K562 (cell line): ENCODE measurements at regions not wholly inside any gene's neighbourhood (a gene's known extent, or its start where the extent isn't known, plus 50 kb on each side); places are given as distances from the start of the nearest gene placed in this dataset.

Source experiments
- ATAC-seq: fragments of 200-7000 bp; cut with Tn5 transposase; 3 replicates; pipeline ENCODE4 v1.9.1; 2020; ENCODE audit warnings: moderate library complexity
- BruUV-seq: library from RNA; stranded (reverse); fragments of 400-500 nt; replicated peaks from 2 replicates; lab custom pipeline; 2021; lab: Mats Ljungman, UMichigan
- CTCF ChIA-PET: fragments of 300-600 bp; formaldehyde crosslinking; extraction: SDS; loops from one replicate; lab custom pipeline; 2021; ENCODE audit warnings: low intra/inter-chr PET ratio; lab: Yijun Ruan, JAX
- POLR2A ChIA-PET: fragments of 300-600, 350-650 bp; sonication (Branson Sonifier 250); formaldehyde crosslinking; extraction: SDS; loops from one replicate; lab custom pipeline; 2021; ENCODE audit warnings: antibody characterized with exemption, inconsistent platforms; lab: Yijun Ruan, JAX
- DNase-seq, 4 experiments: peaks; one replicate each; pipeline versions ENCODE4 v3.0.0 to v3.0.0-alpha.2; 2011 to 2018; ENCODE audit warnings: low spot score in 3 of 4, mixed read lengths in 3 of 4; ENCODE audit errors: extremely low read depth in 1 of 4
- FAIRE-seq: peaks from 2 replicates; lab custom pipeline; 2011; peaks lifted over from hg19 to GRCh38; lab: Jason Lieb, UNC
- H2AFZ ChIP-seq: 2 replicates; pipeline ENCODE4 v1.6.0; 2011; ENCODE audit warnings: low read depth, low read length, control low read depth, inconsistent platforms
- H3K27ac ChIP-seq: fragments of 200-600 bp; 3 replicates; pipeline ENCODE4 v1.8.0; 2011; ENCODE audit warnings: low read depth, mild to moderate bottlenecking, control low read depth, inconsistent platforms, low read length, moderate library complexity, mixed read lengths; ENCODE audit errors: extremely low read depth
- H3K27me3 ChIP-seq, 2 experiments: fragments of 300-600 bp in 1 of 2; 2 replicates in 1 of 2; 3 replicates in 1 of 2; pipeline versions ENCODE4 v1.6.0 to v1.8.0; 2011; ENCODE audit warnings: inconsistent platforms in 2 of 2, low read length in 2 of 2, mild to moderate bottlenecking in 1 of 2, mixed read lengths in 1 of 2, moderate library complexity in 1 of 2; ENCODE audit not compliant: control insufficient read depth in 2 of 2, insufficient read depth in 2 of 2
- H3K36me3 ChIP-seq: fragments of 300-600 bp; 3 replicates; pipeline ENCODE4 v1.8.0; 2011; ENCODE audit warnings: mild to moderate bottlenecking, low read length, inconsistent platforms; ENCODE audit not compliant: control insufficient read depth, insufficient read depth
- H3K4me1 ChIP-seq, 2 experiments: fragments of 200-600 bp in 1 of 2; replicated peaks in 1 of 2; 2 replicates in 1 of 2; 3 replicates in 1 of 2; pipeline versions ENCODE4 v1.5.1 to v1.8.0; 2011; ENCODE audit warnings: inconsistent platforms in 2 of 2, low read length in 2 of 2, mild to moderate bottlenecking in 1 of 2, mixed read lengths in 1 of 2, moderate library complexity in 1 of 2; ENCODE audit not compliant: control insufficient read depth in 2 of 2, insufficient read depth in 2 of 2
- H3K4me2 ChIP-seq: 2 replicates; pipeline ENCODE4 v1.6.1; 2011; ENCODE audit warnings: low read length, control low read depth, inconsistent platforms, mixed read lengths; ENCODE audit not compliant: insufficient read depth
- H3K4me3 ChIP-seq: fragments of 200-600 bp; sonication (generic), shearing (Covaris generic); 2 replicates; pipeline ENCODE4 v1.5.1; 2016; ENCODE audit warnings: control low read depth, inconsistent platforms
- H3K79me2 ChIP-seq: fragments of 200-600 bp; 3 replicates; pipeline ENCODE4 v1.8.0; 2011; ENCODE audit warnings: low read length, inconsistent platforms; ENCODE audit not compliant: control insufficient read depth, insufficient read depth
- H3K9ac ChIP-seq, 2 experiments: 2 replicates each; pipeline versions ENCODE4 v1.6.0 to v1.6.1; 2011; ENCODE audit warnings: low read depth in 2 of 2, low read length in 2 of 2, control low read depth in 1 of 2, inconsistent platforms in 1 of 2, mild to moderate bottlenecking in 1 of 2, mixed read lengths in 1 of 2; ENCODE audit not compliant: insufficient read depth in 1 of 2
- H3K9me1 ChIP-seq: one replicate; pipeline ENCODE4 v1.6.0; 2011; ENCODE audit warnings: inconsistent platforms, mild to moderate bottlenecking, low read length, moderate library complexity; ENCODE audit not compliant: control insufficient read depth, insufficient read depth
- H3K9me3 ChIP-seq: replicated peaks from 2 replicates; pipeline ENCODE4 v1.5.1; 2011; ENCODE audit warnings: low read depth, low read length, inconsistent platforms; ENCODE audit not compliant: control insufficient read depth, insufficient read depth
- H4K20me1 ChIP-seq: replicated peaks from 2 replicates; pipeline ENCODE4 v1.6.1; 2011; ENCODE audit warnings: low read length, inconsistent platforms, mixed read lengths; ENCODE audit not compliant: control insufficient read depth, insufficient read depth
- CEBPG ChIP-seq, 3 experiments: fragments of 200-800 bp in 1 of 3; sonication (Bioruptor generic) in 1 of 3; sonication (generic) in 1 of 3; formaldehyde crosslinking in 1 of 3; IDR thresholded peaks in 2 of 3; conservative IDR thresholded peaks in 1 of 3; 2 replicates each; pipeline versions ENCODE4 v1.6.1 to v1.8.0; 2016 to 2022; ENCODE audit warnings: missing compliant biosample characterization in 2 of 3, missing genetic modification characterization in 2 of 3, mild to moderate bottlenecking in 1 of 3, missing genetic modification reagents in 1 of 3
- CUX1 ChIP-seq: fragments of 200-800 bp; sonication (Bioruptor generic); IDR thresholded peaks from 2 replicates; pipeline ENCODE4 v1.6.1; 2016; ENCODE audit warnings: missing genetic modification characterization, missing compliant biosample characterization
- HDAC2 ChIP-seq: fragments of 450-650 bp; IDR thresholded peaks from 2 replicates; pipeline ENCODE4 v1.6.1; 2016; ENCODE audit warnings: mild to moderate bottlenecking
- SRSF9 ChIP-seq: fragments of 200-400 bp; formaldehyde crosslinking; IDR thresholded peaks from 2 replicates; pipeline ENCODE4 v1.6.1; 2017; ENCODE audit warnings: low read depth, low read length, borderline replicate concordance
- ZNF133 ChIP-seq: fragments of 250-450 bp; sonication (Bioruptor Pico); IDR thresholded peaks from 2 replicates; pipeline ENCODE4 v1.4.0; 2020; ENCODE audit warnings: mild to moderate bottlenecking
- ZNF511 ChIP-seq: sonication (generic); formaldehyde crosslinking; IDR thresholded peaks from 2 replicates; pipeline ENCODE4 v1.8.0; 2022; ENCODE audit warnings: mild to moderate bottlenecking, missing genetic modification reagents
- ZNF561 ChIP-seq: fragments of 450-650 bp; formaldehyde crosslinking; conservative IDR thresholded peaks from 2 replicates; pipeline ENCODE4 v1.4.0; 2020; ENCODE audit warnings: mild to moderate bottlenecking, moderate library complexity
- WGBS: fragments of 100-300 bp; shearing (Covaris generic); methylation state at CpG from one replicate; pipeline ENCODE4 v1.1.6; 2016; ENCODE audit warnings: low coverage, mixed read lengths; ENCODE audit not compliant: insufficient coverage; ENCODE audit errors: missing lambda C conversion rate; 5-methylcytosine and 5-hydroxymethylcytosine counted together
- in situ Hi-C: fragments of 300-500 bp; cut with MboI; formaldehyde crosslinking; loops from 4 replicates; pipeline ENCODE4 v1.15.0; 2018; ENCODE audit warnings: inconsistent platforms, mixed read lengths
- intact Hi-C: fragments of 100-400 bp; cut with micrococcal nuclease; formaldehyde crosslinking; loops from 2 replicates; pipeline ENCODE4 v1.14.2; 2022

- Histone ChIP-seq H3K27ac (no peak overlapping the region), H3K36me3 (no peaks in the 10 kb centered on the region), H3K9me3 (no peaks in the 10 kb centered on the region), H3K9me1 (no peaks in the 10 kb centered on the region), H3K27me3 (no peaks in the 10 kb centered on the region), H3K4me3 (no peak overlapping the region), H3K4me2 (no peak overlapping the region), H3K79me2 (no peaks in the 10 kb centered on the region), H3K4me1 (no peaks in the 10 kb centered on the region), H4K20me1 (no peaks in the 10 kb centered on the region), H3K9ac (no peak overlapping the region), H2AFZ (no peak overlapping the region)
- CTCF ChIA-PET = no interaction called here
- WGBS = 0% methylated on average over 3 of the region's 3 CpGs
- no peak for ATAC-seq
- no peak for DNase-seq
- POLR2A ChIA-PET = no interaction called here
- BruUV-seq = no TSS peak
- TF ChIP-seq CEBPG (CRISPR knock-in tag; IDR thresholded peaks at IDR 0.05) = no peak
- no peak for TF ChIP-seq CEBPG (tag; conservative IDR thresholded peaks at IDR 0.05 in 1 of 2, IDR thresholded peaks at IDR 0.05 in 1 of 2)
- intact Hi-C loops = no loop called here
- no peak for FAIRE-seq
- in situ Hi-C loops = no loop called here
These were observed 324.0 kb upstream of the NEGR1 start for GRCh38 chr1:72606216-72606810.

- no peak overlapping the region for H3K4me3 ChIP-seq
- POLR2A ChIA-PET = no interaction called here
- in situ Hi-C loops = no loop called here
- no peak overlapping the region for H2AFZ ChIP-seq
- H3K27me3 ChIP-seq = no peaks in the 10 kb centered on the region
- no peak overlapping the region for H3K27ac ChIP-seq
- no peak overlapping the region for H3K4me2 ChIP-seq
- CTCF ChIA-PET = no interaction called here
- no peaks in the 10 kb centered on the region for H3K9me3 ChIP-seq
- no peak for FAIRE-seq
- intact Hi-C loops = no loop called here
- WGBS = 0% methylated on average over 6 of the region's 6 CpGs
- no peaks in the 10 kb centered on the region for H3K79me2 ChIP-seq
- ATAC-seq = no peak
- H3K4me1 ChIP-seq = no peaks in the 10 kb centered on the region
- BruUV-seq = no TSS peak
- H3K9me1 ChIP-seq = no peaks in the 10 kb centered on the region
- H4K20me1 ChIP-seq = no peaks in the 10 kb centered on the region
- no peak overlapping the region for H3K9ac ChIP-seq
- no peaks in the 10 kb centered on the region for H3K36me3 ChIP-seq
- no peak for DNase-seq
- TF ChIP-seq ZNF511 (no peak), ZNF561 (no peak), HDAC2 (no peak), CUX1 (CRISPR knock-in tag) (no peak), ZNF133 (CRISPR knock-in tag) (no peak), SRSF9 (no peak)
These were observed 318.8 kb upstream of the NEGR1 start for GRCh38 chr1:72601035-72601674.
